ENCODE measurements at regions not wholly inside any gene's neighbourhood (a gene's known extent, or its start where the extent isn't known, plus 50 kb on each side); places are given as distances from the start of the nearest gene placed in this dataset.

DNA sequence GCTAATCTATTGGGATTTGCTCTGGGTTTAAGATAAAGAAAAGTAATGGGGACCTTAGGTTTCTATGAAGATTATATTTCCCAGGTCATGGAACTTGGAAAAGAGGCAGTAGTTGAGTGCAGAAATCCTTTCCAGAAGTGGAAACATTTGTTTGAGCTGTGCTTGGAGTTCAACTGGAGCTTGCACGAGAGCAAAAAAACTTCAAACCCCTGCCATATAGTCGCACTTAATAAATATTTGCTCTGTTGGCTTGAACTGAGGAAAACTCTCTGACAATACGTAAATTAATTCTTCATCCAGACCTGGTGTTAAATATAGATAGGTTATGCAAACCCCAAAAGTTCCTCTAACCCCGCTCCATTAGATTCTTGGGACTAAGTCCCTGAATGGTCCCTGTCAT lies 52.8 kb upstream of the COL24A1 start:
- Mint-ChIP-seq H3K27ac (no peak overlapping the region), H3K4me3 (no peak overlapping the region), H3K36me3 (ENCODE audit: low read depth) (no peaks in the 10 kb centered on the region), H3K4me1 (no peaks in the 10 kb centered on the region), H3K27me3 (ENCODE audit: low read depth, poor library complexity) (peaks cover 2% of the 10 kb centered on the region), H3K9me3 (peaks cover under 1% of the 10 kb centered on the region)
- DNase-seq = no peak
- TF ChIP-seq, protein P1, sequence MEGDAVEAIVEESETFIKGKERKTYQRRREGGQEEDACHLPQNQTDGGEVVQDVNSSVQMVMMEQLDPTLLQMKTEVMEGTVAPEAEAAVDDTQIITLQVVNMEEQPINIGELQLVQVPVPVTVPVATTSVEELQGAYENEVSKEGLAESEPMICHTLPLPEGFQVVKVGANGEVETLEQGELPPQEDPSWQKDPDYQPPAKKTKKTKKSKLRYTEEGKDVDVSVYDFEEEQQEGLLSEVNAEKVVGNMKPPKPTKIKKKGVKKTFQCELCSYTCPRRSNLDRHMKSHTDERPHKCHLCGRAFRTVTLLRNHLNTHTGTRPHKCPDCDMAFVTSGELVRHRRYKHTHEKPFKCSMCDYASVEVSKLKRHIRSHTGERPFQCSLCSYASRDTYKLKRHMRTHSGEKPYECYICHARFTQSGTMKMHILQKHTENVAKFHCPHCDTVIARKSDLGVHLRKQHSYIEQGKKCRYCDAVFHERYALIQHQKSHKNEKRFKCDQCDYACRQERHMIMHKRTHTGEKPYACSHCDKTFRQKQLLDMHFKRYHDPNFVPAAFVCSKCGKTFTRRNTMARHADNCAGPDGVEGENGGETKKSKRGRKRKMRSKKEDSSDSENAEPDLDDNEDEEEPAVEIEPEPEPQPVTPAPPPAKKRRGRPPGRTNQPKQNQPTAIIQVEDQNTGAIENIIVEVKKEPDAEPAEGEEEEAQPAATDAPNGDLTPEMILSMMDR (IDR thresholded peaks at IDR 0.05) = no peak

DNA sequence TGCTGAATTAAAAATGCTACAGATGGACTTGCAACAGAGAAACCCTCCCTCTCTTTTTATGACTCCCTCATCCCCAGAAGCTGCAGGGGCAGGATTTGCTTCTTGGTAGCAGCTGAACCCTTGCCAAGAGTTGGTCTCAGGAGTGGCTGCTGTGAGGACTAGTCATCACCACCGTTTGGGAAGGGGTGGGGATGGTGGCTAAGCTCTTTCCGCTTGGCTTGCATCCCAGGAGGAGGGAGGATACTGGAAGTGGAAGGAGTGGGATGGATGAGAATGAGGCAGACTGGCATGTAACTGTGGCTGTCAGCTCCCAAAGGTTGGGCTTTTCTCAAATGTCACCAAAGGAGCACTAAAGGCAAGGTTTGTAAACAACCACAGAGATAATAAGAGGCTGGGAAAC lies 50.8 kb upstream of the COL24A1 start:
- Mint-ChIP-seq H3K36me3 (ENCODE audit: low read depth) (no peaks in the 10 kb centered on the region), H3K9me3 (no peaks in the 10 kb centered on the region), H3K4me1 (no peaks in the 10 kb centered on the region), H3K4me3 (no peak overlapping the region), H3K27ac (peak overlapping the region; percentile 47), H3K27me3 (ENCODE audit: low read depth, poor library complexity) (no peaks in the 10 kb centered on the region)
- TF ChIP-seq, protein P1 (IDR thresholded peaks at IDR 0.05) = no peak
- DNase-seq = no peak
